ENCODE measurements at regions not wholly inside any gene's neighbourhood (a gene's known extent, or its start where the extent isn't known, plus 50 kb on each side); places are given as distances from the start of the nearest gene placed in this dataset.

DNA sequence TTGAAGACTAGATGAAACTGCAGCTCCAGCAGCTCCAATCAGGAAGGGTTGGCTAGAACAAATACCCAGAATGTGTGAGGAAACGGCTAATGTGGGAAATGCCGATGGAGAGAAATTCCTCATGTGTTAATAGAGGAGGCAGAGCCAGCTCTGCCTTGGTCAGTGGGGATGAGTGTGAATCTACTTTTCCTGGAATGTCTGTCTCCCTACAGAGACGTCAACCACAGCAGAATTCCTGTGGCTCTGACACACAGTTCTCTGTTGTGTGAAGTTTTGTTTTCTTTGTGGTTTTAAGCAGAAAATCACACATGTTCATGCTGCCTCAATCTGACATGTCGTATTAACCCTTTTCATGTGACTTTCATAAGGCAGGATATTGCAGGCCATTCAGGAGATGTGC lies 476.6 kb upstream of the WWC1 start:
- H3K4me3 ChIP-seq = no peak overlapping the region
- intact Hi-C loops (cut with DNase I) = no loop called here
- no peaks in the 10 kb centered on the region for H3K9me3 ChIP-seq
- H3K4me1 ChIP-seq = no peaks in the 10 kb centered on the region
- ATAC-seq (peak; percentile 24), DNase-seq (peak in 1 of 4 donors; percentile 9)
- TF ChIP-seq, protein P1, sequence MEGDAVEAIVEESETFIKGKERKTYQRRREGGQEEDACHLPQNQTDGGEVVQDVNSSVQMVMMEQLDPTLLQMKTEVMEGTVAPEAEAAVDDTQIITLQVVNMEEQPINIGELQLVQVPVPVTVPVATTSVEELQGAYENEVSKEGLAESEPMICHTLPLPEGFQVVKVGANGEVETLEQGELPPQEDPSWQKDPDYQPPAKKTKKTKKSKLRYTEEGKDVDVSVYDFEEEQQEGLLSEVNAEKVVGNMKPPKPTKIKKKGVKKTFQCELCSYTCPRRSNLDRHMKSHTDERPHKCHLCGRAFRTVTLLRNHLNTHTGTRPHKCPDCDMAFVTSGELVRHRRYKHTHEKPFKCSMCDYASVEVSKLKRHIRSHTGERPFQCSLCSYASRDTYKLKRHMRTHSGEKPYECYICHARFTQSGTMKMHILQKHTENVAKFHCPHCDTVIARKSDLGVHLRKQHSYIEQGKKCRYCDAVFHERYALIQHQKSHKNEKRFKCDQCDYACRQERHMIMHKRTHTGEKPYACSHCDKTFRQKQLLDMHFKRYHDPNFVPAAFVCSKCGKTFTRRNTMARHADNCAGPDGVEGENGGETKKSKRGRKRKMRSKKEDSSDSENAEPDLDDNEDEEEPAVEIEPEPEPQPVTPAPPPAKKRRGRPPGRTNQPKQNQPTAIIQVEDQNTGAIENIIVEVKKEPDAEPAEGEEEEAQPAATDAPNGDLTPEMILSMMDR (IDR thresholded peaks at IDR 0.05) = no peak
- no peak for TF ChIP-seq POLR2A (IDR thresholded peaks at IDR 0.05)
- no peaks in the 10 kb centered on the region for H3K36me3 ChIP-seq (replicated peaks in 1 of 2; ENCODE audit: insufficient read depth in 1 of 2, low read depth in 2 of 2)
- H3K27ac ChIP-seq = no peak overlapping the region
- H3K27me3 ChIP-seq = no peaks in the 10 kb centered on the region
- 36 to 46% methylated on average over 4 of the region's 4 CpGs for WGBS, 2 donors

DNA sequence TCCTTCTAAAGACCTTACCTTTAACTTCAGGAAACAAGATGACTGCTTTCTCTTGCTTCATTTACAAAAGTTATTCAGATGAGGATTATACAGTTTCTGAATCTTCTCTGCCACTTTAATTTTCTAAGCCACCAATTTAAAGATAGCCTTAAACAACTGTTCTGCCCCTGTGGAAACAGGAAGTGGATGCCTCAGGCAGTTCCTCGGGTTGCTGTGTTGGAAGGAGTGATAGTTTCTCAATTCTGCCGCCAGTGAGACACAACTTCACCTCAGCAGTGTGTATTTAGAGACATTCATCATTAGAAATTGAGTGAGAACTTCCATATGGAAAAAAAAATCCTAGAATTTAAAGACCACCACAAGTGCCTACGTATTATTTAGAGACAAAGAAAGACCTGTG lies 475.1 kb upstream of the WWC1 start:
- no peaks in the 10 kb centered on the region for H3K9me3 ChIP-seq
- no peak overlapping the region for H3K4me3 ChIP-seq
- H3K4me1 ChIP-seq = peaks cover 6% of the 10 kb centered on the region
- no peaks in the 10 kb centered on the region for H3K36me3 ChIP-seq (replicated peaks in 1 of 2; ENCODE audit: insufficient read depth in 1 of 2, low read depth in 2 of 2)
- TF ChIP-seq POLR2A (IDR thresholded peaks at IDR 0.05) = no peak
- TF ChIP-seq, protein P1 (IDR thresholded peaks at IDR 0.05) = no peak
- ATAC-seq (no peak), DNase-seq (no peak)
- 72 to 78% methylated on average over 3 of the region's 3 CpGs for WGBS, 2 donors
- no peak overlapping the region for H3K27ac ChIP-seq
- H3K27me3 ChIP-seq = no peaks in the 10 kb centered on the region
- intact Hi-C loops (cut with DNase I) = no loop called here

DNA sequence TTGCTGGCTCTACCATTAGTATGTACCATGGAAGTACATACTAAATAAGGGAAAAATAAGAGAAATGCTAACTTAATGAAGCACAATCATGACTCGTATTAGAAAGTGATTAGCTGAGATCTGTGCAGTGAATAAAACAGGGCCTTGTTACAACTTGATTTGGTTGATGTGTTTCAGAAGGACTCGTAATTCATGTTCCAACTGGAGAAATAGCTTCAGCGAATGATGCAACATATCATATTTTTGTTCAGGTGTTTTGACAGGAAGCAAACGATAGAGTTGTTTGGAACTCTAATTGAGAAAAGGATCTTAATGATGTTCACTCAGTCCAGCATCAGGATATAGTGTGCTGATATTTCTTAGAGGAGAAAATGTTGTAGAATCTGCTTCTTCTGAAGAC lies 474.6 kb upstream of the WWC1 start:
- intact Hi-C loops (cut with DNase I) = no loop called here
- TF ChIP-seq, protein P1 (IDR thresholded peaks at IDR 0.05) = no peak
- TF ChIP-seq POLR2A (IDR thresholded peaks at IDR 0.05) = no peak
- no peak overlapping the region for H3K27ac ChIP-seq
- DNase-seq (no peak), ATAC-seq (no peak)
- H3K27me3 ChIP-seq = no peaks in the 10 kb centered on the region
- H3K4me3 ChIP-seq = no peak overlapping the region
- H3K36me3 ChIP-seq (replicated peaks in 1 of 2; ENCODE audit: insufficient read depth in 1 of 2, low read depth in 2 of 2) = no peaks in the 10 kb centered on the region
- H3K4me1 ChIP-seq = peaks cover 6% of the 10 kb centered on the region
- H3K9me3 ChIP-seq = no peaks in the 10 kb centered on the region
- WGBS, 2 donors = 77 to 89% methylated on average over 4 of the region's 4 CpGs

DNA sequence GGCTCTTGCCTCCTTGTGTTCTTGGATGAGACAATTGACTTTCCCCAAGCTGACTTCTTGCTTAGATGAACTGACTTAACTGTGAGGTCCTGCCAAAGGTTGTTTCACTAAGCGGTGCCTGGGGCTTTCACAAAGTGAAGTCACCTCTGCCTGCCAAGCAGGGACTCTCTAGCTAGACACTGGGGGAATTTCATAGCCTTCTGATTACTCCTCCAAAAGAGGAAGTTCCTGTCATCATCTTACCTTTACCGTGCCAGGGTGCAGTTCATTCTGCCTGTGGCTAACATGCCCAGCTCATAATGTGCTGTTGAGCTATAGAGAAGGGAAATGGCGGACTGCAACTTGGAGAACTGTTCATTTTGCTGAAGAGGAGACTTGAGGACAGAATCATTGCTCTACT lies 472.0 kb upstream of the WWC1 start:
- Histone ChIP-seq H3K4me3 (no peak overlapping the region), H3K27me3 (no peaks in the 10 kb centered on the region), H3K27ac (no peak overlapping the region), H3K9me3 (no peaks in the 10 kb centered on the region), H3K36me3 (replicated peaks in 1 of 2; ENCODE audit: insufficient read depth in 1 of 2, low read depth in 2 of 2) (no peaks in the 10 kb centered on the region), H3K4me1 (peaks cover 6% of the 10 kb centered on the region)
- DNase-seq (no peak), ATAC-seq (no peak)
- intact Hi-C loops (cut with DNase I) = no loop called here
- 66 to 85% methylated on average over 3 of the region's 3 CpGs for WGBS, 2 donors
- TF ChIP-seq, protein P1 (IDR thresholded peaks at IDR 0.05) = no peak
- TF ChIP-seq POLR2A (IDR thresholded peaks at IDR 0.05) = no peak

DNA sequence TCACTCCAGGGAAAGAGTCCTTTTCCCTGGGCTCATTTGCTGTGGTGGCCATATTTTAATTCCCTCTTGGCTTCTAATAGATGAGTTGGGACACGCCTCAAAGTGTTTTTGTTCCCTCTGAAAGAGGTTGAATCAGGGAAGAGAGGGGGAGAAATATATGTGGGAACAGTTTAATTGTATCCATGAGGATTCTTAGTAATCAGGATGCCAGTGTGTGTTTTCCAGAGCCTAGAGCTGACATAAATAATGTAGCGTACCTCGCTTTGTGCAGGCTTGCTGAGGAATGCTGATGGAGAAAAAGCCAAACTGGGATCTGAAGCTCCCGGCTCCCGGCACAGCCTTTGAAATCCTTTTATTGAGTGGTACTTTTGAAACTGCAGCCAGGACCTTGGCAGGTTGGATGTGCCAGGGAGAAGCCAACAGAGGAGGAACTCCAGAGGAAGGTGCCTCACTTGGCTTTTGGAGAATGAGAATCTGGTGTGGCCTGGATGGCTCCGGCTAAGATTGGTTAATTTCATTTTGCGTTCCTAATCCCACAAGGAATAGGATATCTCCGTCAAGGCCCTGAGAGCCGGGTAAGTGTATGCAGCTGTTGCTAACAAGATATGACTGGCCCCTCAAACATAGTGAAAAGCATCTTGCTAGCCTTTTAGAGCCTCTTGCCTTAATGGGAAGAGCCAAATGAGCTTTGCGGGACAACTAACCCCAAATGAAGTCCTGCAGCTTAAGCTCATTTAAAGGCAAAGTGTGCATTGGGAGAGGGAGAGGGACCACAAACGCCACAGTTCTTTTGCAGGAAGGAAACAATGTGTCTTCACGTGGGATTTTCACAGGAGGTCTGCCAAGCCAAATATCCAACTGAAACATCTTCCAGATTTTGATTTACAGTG lies 471.1 kb upstream of the WWC1 start:
- DNase-seq (peak in 1 of 4 donors; percentile 8), ATAC-seq (no peak)
- 61 to 62% methylated on average over 12 of the region's 12 CpGs for WGBS, 2 donors
- H3K4me1 ChIP-seq = peaks cover 6% of the 10 kb centered on the region
- no peak overlapping the region for H3K27ac ChIP-seq
- TF ChIP-seq, protein P1 (IDR thresholded peaks at IDR 0.05) = no peak
- no peak for TF ChIP-seq POLR2A (IDR thresholded peaks at IDR 0.05)
- no peak overlapping the region for H3K4me3 ChIP-seq
- H3K36me3 ChIP-seq (replicated peaks in 1 of 2; ENCODE audit: insufficient read depth in 1 of 2, low read depth in 2 of 2) = no peaks in the 10 kb centered on the region
- intact Hi-C loops (cut with DNase I) = no loop called here
- no peaks in the 10 kb centered on the region for H3K27me3 ChIP-seq
- no peaks in the 10 kb centered on the region for H3K9me3 ChIP-seq
